Stimulated activated CD4-positive, alpha-beta T cell treated with anti-CD3 and anti-CD28 coated beads, Interleukin-1b, Interleukin-23, amount 100 ng/mL, for 4 hours (primary cell): ENCODE measurements at regions not wholly inside any gene's neighbourhood (a gene's known extent, or its start where the extent isn't known, plus 50 kb on each side); places are given as distances from the start of the nearest gene placed in this dataset.
"Not testable (repeated sequence)": the region's sequence is repeated elsewhere in the genome, so short reads cannot be mapped to it uniquely, and the experiment has no call there.

ENCODE experiments used
- DNase-seq, 2 donors: peaks; one replicate each; pipeline ENCODE4 v3.0.0-alpha.2; 2020; ENCODE audit warnings: low read depth in 2 of 2

DNA sequence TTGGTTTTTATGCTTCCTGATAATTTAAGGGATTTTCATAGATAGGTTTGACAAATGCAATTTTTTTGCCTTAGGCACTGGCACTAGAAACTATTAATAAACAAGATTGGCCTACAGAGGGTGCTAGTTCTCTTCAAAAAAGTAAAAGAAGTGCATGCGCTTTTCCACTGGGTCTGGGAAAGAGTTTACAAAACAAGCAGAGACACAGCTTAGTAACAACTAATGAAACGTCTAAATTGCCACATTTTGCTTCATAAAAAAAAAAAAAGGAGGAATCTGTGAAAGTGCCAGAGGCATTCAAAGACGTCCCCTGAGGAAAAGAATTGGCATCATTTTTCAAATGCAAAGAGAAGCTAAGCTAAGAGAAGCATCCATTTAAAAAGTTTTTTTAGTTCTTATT is 58.3 kb upstream of the EEA1 start:
- no peak for DNase-seq

DNA sequence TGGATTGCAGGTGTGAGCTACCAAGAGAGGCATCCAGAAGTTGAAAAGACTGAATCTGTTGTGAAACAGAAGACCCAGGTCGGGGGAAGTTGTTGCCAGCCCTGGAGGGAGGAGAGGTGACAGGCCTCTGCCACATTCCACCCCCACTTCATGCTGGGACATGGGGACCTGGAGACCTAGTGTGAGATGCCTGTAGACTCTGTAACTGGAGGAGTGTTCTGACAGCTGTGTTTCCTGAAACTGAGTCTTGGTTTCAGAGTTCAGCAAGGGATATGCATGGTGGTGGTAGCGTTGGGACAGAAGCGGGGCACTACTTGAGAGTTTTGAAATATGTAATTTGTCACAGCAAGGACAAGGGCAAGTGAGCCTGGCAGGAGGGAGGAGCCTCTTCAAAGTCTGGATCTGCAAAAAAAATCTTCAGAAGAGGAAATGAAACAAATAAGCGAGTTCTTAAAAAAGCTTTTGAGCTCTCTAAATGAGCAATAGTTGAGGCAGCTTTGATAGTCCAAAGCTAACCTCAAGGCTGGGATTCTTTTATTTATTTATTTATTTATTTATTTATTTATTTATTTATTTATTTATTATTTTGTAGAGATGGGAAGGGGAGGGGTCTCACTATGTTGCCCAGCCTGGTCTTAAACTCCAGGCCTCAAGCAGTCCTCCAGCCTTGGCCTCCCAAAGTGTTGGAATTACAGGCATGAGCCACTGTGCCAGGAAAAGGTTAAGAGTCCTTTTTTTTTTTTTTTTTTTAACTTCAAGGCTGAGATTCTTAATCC is 58.9 kb upstream of the EEA1 start:
- DNase-seq, result no peak

DNA sequence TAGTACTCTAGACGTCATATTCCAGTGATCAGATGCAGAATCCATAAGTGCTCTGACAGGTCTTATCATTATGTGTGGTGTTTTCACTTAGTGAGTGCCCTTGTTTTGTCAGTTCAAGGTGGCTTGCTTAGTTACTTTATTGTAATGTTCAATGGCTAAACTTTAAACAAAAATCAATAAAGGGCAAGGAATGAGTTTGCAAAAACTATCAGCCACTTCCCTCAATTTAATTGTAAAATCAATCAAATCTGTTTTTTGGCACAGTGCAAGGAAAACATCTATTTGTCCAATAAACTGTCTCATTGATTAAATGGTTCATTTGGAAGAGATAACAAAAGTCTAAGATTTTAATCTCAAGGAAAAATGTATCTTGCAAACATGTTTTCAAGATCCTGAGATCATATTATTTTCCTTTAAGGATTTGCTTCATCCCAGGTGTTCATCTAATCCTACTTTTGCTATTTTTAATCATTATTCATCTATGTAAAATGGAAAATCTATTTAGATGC is 59.6 kb upstream of the EEA1 start:
- DNase-seq, result no peak

DNA sequence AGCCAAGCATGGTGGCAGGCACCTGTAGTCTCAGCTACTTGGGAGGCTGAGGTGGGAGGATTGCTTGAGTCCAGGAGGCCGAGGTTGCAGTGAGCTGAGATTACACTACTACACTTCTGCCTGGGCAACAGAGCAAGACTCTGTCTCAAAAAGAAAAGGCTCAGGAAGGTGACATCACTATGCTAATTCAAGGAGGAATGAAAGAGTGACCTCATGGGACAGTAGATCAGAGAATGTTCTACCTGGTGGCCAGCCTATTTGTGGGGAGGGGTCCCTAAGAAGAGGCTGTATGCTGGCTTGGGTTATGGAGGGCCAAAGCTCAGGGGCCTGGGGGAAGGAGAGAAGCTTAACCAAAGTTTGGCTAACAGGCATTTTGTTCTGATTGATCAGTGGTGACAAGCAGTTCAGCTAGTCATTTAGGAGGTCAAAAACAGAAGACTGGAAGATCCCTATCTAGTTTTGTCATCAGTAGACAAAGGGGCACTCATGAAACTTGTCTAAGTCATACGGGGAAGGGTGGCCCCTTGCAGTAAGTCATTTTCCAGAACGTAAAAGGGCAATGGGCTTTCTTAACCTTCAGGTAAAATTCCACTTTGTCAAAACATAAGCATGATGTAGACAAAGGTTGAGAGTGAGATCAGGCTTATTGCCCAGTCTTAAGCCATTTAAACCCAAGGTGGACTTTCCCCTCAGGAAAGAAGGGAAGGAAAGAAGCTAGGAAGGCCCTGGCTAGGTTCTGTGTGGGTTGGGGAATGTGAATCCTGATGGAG is 60.8 kb upstream of the EEA1 start:
- DNase-seq, result no peak

DNA sequence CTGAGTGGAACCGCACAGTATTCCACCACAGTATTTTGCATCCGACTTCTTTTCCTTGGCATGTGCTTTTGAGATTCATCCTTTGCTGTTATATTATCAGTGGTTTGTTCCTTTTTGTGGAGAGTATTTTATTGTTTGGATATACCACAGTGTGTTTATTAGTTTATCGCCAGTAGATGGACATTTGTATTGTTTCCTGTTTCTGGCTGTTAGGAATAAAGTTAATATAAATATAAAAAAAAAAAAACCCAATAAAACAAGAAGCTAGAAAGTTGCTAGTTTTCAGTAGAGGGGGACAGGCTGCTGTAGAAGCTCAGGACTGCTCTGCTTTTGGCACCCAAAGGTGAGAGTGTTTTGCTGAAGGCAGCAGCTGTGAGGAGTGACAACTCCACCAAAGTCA is 62.0 kb upstream of the EEA1 start:
- no peak for DNase-seq

DNA sequence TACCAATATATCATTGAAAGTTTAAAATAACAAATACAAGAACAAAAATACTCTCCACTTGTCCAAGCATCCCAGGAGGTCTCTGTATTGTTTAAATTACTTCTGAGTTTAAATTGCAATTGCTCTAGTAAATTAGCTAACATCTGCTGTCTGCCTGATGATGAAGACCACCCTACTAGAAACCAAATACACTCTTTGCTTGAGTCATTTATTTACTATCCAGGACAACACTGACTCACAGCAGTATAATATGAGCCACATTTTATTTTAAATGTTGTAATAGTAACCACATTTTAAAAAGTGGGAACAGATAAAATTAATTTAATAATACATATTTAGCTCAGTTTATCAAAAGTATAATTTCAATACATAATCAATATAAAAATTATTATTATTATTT is 62.9 kb upstream of the EEA1 start:
- no peak for DNase-seq

DNA sequence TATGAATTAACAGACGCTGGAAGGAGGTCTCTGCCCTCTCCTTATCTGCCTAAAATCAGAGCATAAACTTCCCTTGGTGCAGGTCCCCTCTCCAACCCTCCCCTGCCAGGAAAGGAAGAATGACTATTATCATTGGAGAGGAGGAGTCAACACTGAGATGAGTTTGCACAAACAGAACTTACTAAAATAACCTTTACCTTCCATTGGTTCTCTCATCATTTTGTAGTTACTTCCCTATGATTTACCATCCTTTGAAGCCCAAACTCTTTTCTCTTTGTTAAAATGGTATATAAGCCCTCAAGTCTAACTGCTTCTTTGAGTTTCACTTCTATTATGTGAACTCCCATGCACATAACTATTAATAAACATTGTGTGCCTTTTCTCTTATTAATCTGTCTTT is 64.2 kb upstream of the EEA1 start:
- DNase-seq, result no peak

DNA sequence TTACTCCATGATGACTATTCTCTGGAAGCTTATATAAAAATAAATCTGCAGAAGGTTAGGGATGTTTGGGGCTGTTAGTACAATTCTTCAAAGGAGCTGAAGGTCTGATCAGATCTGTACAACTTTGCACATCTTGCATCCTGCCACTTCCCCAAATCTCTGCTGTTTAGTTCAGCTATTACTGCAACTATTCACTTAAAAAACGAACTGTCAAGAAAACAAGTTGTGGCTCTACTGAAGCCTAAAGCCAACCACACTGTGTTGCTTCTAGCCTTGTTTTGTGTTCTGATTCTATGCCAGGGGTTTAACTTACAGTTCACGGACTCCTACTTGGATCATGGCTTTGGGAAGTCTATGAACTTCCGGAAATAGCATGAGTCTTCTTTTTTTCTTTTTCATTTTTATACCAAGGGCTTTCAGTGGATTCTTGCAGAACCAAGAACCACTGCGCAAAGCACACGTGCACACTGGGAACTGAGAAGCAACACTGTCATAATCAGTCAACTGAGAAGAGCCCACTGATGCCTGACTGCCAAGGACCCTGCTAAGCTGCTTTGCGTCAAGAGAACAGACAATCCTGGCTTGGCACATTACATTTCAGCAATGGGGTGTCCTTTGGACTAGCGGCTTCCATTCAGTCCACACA is 66.3 kb upstream of the EEA1 start:
- no peak for DNase-seq

DNA sequence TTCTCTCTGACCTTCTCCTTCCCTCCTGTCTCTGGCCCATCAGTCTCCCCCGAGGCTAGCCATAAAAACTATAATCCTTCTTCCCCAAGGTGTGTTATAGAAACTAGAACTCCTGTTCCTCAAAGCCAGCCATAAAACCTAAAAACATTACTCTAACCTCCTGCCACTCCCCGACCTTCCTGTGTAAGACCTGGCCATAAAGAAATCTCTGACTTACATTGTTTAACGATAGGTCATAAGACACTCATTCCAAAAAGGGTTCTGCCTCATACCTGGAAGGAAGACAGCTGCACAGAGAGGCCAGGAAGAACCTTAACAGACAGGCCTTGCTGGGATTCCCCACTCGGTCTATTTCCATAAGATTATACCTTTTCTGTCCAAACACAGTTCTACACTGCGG is 70.9 kb upstream of the EEA1 start:
- DNase-seq, result no peak

DNA sequence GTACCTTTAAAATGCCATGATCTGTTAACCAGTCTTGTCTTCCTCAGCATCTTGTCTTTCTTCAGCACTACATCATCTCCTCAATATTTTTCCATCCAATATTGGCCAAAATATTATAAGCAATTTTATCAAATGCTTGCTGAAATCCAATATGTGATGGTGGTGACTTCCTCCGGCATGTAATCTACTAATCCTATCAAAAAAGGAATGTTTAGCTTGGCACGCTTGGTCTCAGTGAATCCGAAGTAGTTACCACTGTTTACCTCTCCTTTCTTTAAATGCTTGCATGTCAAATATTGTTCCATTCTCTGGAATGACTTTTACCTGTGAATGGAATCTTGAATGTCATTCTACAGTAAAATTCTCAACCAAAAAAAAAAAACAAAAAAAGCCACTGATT is 72.3 kb upstream of the EEA1 start:
- DNase-seq, result no peak

DNA sequence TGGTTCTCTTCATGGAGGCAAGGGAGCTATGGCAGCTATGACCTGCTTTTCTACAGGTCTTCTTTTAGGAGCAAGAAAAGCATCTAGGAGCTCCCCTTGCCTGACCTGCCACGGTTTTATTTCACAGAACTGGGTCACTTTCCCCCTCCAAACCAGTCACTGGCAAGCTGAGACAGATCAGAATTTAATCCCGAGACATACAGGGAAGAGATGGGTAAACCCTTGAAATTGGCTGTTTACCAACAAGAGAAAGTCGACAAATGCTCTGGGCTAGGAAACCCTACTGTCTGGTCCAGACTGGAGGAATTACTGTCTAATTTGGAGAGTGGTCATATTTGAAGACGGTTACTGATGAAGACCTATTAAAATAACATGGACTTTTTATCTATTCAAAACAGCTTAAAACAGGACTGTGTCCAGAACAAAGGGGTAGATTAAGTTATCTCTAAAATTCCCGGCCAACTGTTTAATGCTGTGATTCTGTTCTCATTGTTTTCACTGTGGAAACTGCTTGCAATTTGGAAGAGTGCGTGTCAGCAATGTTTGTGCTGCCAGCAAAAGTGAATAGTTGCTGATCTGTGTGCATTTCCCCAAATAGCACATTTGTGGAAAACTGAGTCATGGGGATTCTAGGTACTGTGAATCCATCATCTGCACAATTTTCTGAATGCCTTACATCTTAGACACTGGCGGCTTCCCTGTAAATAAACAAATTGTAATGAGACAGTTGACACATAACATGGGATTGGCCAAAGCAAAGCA is 73.4 kb upstream of the EEA1 start:
- DNase-seq, result no peak

DNA sequence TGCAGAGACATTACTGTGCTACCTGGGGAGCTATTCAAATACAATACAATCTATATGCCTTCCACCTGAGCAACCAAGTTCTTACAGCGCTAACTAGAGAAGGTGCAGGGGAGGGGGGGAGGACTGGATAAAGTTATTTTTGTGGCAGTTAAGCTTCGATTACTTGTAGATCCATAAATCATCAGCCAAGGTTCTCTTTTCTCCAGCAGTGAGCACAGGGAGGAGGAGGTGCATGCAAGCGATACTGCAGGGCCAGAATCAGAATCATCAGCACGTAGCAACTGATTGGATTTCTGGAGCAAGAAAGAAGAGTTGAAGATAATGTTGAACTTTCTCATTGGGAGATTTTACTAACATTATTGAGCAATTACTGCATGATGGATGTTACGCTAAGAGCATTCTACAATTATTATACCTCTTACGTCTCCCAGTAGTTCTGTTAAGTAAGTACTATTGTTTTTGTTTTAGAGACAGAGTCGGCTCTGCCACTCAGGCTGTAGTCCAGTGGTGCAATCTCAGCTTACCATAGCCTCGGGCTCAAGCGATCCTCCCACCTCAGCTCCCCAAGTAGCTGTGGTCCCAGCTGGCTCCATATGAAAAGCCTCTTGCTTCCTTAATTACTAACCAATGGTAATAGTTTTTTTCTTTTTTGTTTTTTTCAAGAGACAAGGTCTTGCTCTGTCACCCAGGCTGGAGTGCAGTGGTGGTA is 74.6 kb upstream of the EEA1 start:
- DNase-seq, result no peak

DNA sequence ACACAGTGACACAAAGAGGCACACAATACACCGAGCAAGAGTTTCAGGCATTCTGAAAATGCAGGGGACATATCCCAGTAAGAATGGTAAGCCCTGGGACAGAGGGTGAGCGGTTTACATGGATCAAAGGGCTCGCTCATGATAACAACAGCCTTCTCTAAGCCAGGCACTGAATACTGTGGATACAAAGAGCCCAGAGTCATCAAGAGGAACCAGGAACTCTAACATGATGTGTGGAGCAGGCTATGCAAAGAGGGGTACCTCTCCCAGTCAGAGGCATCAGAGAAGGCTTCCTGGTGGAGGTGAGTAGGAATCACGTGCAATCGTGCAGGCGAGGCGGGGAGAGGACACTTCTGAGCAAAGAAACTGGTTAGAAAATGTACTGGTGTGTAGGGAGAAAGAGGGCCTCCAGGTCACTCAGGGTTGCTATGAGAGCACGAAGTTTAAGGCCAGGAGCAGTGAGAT is 76.9 kb upstream of the EEA1 start:
- no peak for DNase-seq

DNA sequence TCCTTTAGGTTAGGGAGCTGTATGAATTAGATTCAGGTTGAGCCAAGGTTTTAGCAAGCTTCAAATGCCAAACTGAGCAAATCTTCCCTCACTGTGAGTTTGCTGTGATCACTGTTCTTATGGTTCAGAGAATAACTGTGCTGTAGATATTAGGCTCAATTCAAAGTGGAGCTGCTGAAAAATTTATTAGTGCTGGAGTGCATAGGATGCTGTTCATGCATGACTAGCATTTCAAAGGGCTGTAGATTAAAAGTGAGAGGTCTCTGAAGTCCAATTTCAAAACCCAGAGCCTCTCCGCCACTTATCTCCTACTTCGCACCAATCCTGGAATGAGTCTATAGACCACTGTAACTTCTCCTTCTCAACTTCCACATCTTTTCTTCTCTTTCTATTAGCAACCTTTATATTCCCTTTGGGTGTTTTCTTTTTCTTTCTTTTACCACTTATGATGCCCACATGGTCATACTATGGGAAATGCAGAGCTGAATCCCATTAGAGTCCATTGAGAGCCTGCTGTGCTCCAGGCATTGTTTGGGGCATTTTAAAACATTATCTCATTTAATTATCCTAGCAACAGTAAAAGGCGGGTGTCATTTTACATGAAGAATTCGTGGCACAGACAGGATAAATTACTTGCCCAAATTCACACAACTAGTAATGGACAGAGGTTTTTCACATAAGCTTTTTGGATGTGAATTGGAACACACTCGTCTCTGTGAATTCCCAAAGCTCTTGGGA is 77.5 kb upstream of the EEA1 start:
- DNase-seq, result no peak

DNA sequence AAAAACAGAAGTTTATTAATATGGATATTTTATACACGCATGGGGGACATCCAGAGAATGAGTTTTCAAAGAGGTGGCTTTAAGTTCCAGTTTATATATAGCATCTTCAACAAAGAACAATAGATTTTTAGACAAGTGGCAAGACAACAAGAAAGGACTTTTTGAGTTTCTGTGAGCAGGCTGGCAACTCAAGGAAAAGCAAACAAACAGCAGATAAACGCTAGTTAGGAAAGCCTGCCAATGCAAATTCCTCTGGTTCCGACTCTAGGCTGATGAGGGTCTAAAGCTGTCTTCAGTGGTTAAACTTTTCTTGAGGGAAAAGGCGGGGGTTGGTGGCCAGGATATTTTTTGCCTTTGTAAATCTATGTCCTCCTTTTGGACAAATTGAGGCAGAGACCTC is 78.4 kb upstream of the EEA1 start:
- no peak for DNase-seq

DNA sequence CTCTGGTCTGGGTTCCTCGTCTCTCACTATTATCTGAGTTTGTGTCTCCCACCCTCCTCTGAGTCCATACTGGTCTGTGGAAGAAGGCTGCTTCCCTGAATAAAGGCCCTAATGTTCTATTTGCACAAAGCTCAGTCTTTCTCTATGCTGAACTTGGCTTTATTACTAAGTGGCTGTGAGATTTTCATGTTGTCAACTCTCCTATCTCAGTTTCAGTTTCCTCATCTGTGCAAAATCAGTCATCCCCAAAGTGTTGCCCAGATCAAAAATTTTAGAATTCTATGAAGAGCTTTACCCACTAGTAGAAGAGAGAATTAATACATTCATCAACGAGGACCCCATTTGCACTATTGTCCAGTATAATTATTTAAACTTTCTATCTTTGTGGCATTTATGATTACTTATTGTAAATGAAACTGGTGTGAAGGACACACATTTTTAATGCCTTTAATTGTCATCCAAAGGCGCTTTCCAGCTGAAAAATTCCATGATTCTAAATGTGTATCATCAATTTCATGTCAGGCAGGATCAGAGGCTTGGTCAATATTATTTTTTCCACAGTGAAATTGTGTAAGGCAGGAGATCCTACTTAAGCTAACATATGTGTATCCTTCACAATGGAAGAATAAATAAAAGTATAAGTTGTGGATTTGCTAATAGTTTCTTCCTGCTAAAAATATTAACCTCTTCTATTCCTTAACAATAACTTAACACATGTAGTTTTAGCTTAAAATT is 79.1 kb upstream of the EEA1 start:
- no peak for DNase-seq

DNA sequence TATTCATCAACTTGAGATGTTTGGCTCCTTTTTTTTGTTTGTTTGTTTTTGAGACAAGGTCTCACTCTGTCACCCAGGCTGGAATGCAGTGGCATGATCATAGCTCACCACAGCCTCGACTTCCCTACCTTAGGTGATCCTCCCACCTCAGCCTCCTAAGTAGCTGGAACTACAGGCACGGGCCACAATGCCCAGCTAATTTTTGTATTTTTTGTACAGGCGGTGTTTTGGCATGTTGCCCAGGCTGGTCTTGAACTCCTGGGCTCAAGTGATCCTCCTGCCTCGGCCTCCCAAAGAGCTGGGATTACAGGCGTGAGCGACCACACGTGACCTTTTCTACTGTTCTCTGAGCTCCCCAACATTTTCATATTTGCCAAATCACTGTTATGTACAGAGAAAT is 79.8 kb upstream of the EEA1 start:
- DNase-seq, result not testable (repeated sequence)

DNA sequence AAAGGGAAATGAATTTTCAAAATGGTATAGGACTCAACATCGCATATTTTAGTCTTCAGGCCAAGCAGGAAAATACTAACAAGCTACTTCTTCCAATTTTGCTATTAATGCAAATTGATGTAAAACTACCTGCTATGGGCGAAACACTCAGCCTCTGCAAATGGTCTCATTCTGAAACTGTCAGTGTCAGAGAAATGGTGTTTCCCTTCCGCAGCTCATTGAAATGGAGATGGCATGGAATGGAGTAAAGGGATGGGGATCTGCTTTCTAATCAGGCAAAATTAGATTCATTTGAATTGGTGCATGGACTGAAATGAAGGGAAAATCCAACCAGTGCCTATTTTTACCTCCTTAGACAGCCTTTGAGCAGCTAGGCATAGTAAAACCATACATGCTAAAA is 80.4 kb upstream of the EEA1 start:
- DNase-seq, result no peak

DNA sequence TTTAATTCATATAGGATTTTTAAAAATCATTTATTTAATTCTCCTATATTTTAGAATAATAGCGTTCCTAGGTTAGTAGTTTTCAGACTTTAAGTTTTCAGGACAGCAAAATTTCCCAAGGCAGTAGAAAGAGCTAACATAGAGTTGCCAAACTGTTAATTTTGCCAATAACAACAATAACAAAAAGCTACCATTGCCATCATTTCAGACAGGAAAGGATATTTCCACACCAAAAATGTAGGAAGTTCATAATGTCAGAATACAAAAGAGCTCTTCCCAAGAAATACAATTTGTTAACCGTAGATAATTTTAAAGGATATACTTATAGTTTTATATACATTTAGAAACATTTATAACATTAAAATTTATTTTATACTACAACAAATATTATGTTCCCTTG is 81.4 kb upstream of the EEA1 start:
- no peak for DNase-seq

DNA sequence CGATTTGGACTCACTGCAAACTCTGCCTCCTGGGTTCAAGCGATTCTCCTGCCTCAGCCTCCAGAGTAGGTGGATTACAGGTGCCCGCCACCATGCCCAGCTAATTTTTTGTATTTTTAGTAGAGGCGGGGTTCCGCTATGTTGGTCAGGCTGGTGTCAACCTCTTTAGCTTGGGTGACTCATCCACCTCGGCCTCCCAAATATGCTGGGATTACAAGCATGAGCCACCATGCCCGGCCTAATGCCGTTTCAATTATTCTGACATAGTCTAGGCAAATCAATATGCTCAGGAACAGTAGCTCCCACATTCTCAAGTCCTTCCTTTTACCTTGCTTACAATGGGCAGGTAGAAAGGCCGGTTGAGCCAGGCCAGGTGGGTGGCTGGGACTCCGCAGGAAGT is 82.0 kb upstream of the EEA1 start:
- DNase-seq, result no peak
